IPS-18a (cell line): ENCODE measurements at regions not wholly inside any gene's neighbourhood (a gene's known extent, or its start where the extent isn't known, plus 50 kb on each side); places are given as distances from the start of the nearest gene placed in this dataset.
"Not testable (repeated sequence)": the region's sequence is repeated elsewhere in the genome, so short reads cannot be mapped to it uniquely, and the experiment has no call there.

ENCODE experiments used
- H3K27ac ChIP-seq: one replicate; pipeline ENCODE4 v1.5.1; 2013; ENCODE audit warnings: low read length
- H3K27me3 ChIP-seq: one replicate; pipeline ENCODE4 v1.6.1; 2013; ENCODE audit warnings: mild to moderate bottlenecking, low read length; ENCODE audit not compliant: control insufficient read depth, insufficient read depth
- H3K36me3 ChIP-seq: one replicate; pipeline ENCODE4 v1.6.1; 2013; ENCODE audit warnings: low read depth, low read length; ENCODE audit not compliant: control insufficient read depth
- H3K4me1 ChIP-seq: one replicate; pipeline ENCODE4 v1.6.1; 2013; ENCODE audit warnings: low read depth, low read length; ENCODE audit not compliant: control insufficient read depth
- H3K4me3 ChIP-seq: one replicate; pipeline ENCODE4 v1.5.1; 2013; ENCODE audit warnings: low read length
- H3K9ac ChIP-seq: one replicate; pipeline ENCODE4 v1.6.1; 2013; ENCODE audit warnings: mild to moderate bottlenecking, low read length, moderate library complexity
- H3K9me3 ChIP-seq: one replicate; pipeline ENCODE4 v1.6.1; 2013; ENCODE audit warnings: low read depth, low read length; ENCODE audit not compliant: control insufficient read depth

GRCh38 chr15:98541519-98541918, 106.8 kb upstream of the IGF1R start:
- peaks cover 9% of the 10 kb centered on the region for H3K27me3 ChIP-seq
- no peaks in the 10 kb centered on the region for H3K36me3 ChIP-seq
- H3K27ac ChIP-seq: no peak overlapping the region
- H3K4me3 ChIP-seq: no peak overlapping the region
- no peak overlapping the region for H3K9ac ChIP-seq
- no peaks in the 10 kb centered on the region for H3K9me3 ChIP-seq
- no peaks in the 10 kb centered on the region for H3K4me1 ChIP-seq

- no peak overlapping the region for H3K27ac ChIP-seq
- peaks cover 26% of the 10 kb centered on the region for H3K27me3 ChIP-seq
- no peaks in the 10 kb centered on the region for H3K36me3 ChIP-seq
- H3K9me3 ChIP-seq: no peaks in the 10 kb centered on the region
- peaks cover 5% of the 10 kb centered on the region for H3K4me1 ChIP-seq
- no peak overlapping the region for H3K9ac ChIP-seq
- no peak overlapping the region for H3K4me3 ChIP-seq
These were observed 105.1 kb upstream of the IGF1R start for GRCh38 chr15:98543237-98543636.

GRCh38 chr15:98546329-98546728, 102.0 kb upstream of the IGF1R start:
- Histone ChIP-seq H3K27ac (no peak overlapping the region), H3K36me3 (no peaks in the 10 kb centered on the region), H3K27me3 (peaks cover 33% of the 10 kb centered on the region), H3K4me1 (peaks cover 5% of the 10 kb centered on the region), H3K9ac (no peak overlapping the region), H3K9me3 (no peaks in the 10 kb centered on the region), H3K4me3 (no peak overlapping the region)

GRCh38 chr15:98547275-98547674, 101.1 kb upstream of the IGF1R start:
- Histone ChIP-seq H3K36me3 (no peaks in the 10 kb centered on the region), H3K27ac (no peak overlapping the region), H3K9me3 (no peaks in the 10 kb centered on the region), H3K9ac (no peak overlapping the region), H3K4me1 (peaks cover 8% of the 10 kb centered on the region), H3K27me3 (peaks cover 33% of the 10 kb centered on the region), H3K4me3 (peak overlapping the region; percentile 65)

GRCh38 chr15:98547741-98548138, 100.6 kb upstream of the IGF1R start:
- H3K4me3 ChIP-seq: peak overlapping the region; percentile 65
- no peaks in the 10 kb centered on the region for H3K36me3 ChIP-seq
- H3K27ac ChIP-seq: no peak overlapping the region
- H3K27me3 ChIP-seq: peaks cover 33% of the 10 kb centered on the region
- H3K9me3 ChIP-seq: no peaks in the 10 kb centered on the region
- no peak overlapping the region for H3K9ac ChIP-seq
- peaks cover 11% of the 10 kb centered on the region for H3K4me1 ChIP-seq

GRCh38 chr15:98548139-98548971, 100.0 kb upstream of the IGF1R start:
- no peaks in the 10 kb centered on the region for H3K9me3 ChIP-seq
- peaks cover 33% of the 10 kb centered on the region for H3K27me3 ChIP-seq
- no peak overlapping the region for H3K27ac ChIP-seq
- H3K36me3 ChIP-seq: no peaks in the 10 kb centered on the region
- H3K4me1 ChIP-seq: peaks cover 11% of the 10 kb centered on the region
- peak overlapping the region; percentile 65 for H3K4me3 ChIP-seq
- no peak overlapping the region for H3K9ac ChIP-seq

- peaks cover 33% of the 10 kb centered on the region for H3K27me3 ChIP-seq
- peak overlapping the region; percentile 65 for H3K4me3 ChIP-seq
- H3K9ac ChIP-seq: no peak overlapping the region
- H3K27ac ChIP-seq: no peak overlapping the region
- no peaks in the 10 kb centered on the region for H3K9me3 ChIP-seq
- peaks cover 11% of the 10 kb centered on the region for H3K4me1 ChIP-seq
- H3K36me3 ChIP-seq: no peaks in the 10 kb centered on the region
These were observed 99.3 kb upstream of the IGF1R start for GRCh38 chr15:98549003-98549402.

- H3K4me3 ChIP-seq: no peak overlapping the region
- peaks cover 11% of the 10 kb centered on the region for H3K4me1 ChIP-seq
- no peak overlapping the region for H3K27ac ChIP-seq
- no peak overlapping the region for H3K9ac ChIP-seq
- H3K36me3 ChIP-seq: no peaks in the 10 kb centered on the region
- peaks cover 33% of the 10 kb centered on the region for H3K27me3 ChIP-seq
- no peaks in the 10 kb centered on the region for H3K9me3 ChIP-seq
These were observed 98.6 kb upstream of the IGF1R start for GRCh38 chr15:98549741-98550140.

GRCh38 chr15:98550363-98550762, 98.0 kb upstream of the IGF1R start:
- Histone ChIP-seq H3K27me3 (peaks cover 33% of the 10 kb centered on the region), H3K4me1 (peaks cover 11% of the 10 kb centered on the region)
- H3K9me3 ChIP-seq, H3K4me3 ChIP-seq, H3K9ac ChIP-seq, H3K27ac ChIP-seq, H3K36me3 ChIP-seq: not testable (repeated sequence)

- Histone ChIP-seq H3K36me3 (no peaks in the 10 kb centered on the region), H3K4me3 (no peak overlapping the region), H3K9me3 (no peaks in the 10 kb centered on the region), H3K27ac (no peak overlapping the region), H3K9ac (no peak overlapping the region), H3K27me3 (peaks cover 19% of the 10 kb centered on the region), H3K4me1 (peaks cover 17% of the 10 kb centered on the region)
These were observed 96.3 kb upstream of the IGF1R start for GRCh38 chr15:98551936-98552562.

- Histone ChIP-seq H3K36me3 (no peaks in the 10 kb centered on the region), H3K4me3 (no peak overlapping the region), H3K4me1 (peaks cover 16% of the 10 kb centered on the region), H3K9me3 (no peaks in the 10 kb centered on the region), H3K9ac (no peak overlapping the region), H3K27me3 (no peaks in the 10 kb centered on the region), H3K27ac (no peak overlapping the region)
These were observed 93.8 kb upstream of the IGF1R start for GRCh38 chr15:98554272-98555172.
